SK-N-SH (cell line): ENCODE measurements at regions not wholly inside any gene's neighbourhood (a gene's known extent, or its start where the extent isn't known, plus 50 kb on each side); places are given as distances from the start of the nearest gene placed in this dataset.

ENCODE experiments used
- CTCF ChIA-PET: fragments of 300-600, 350-600 bp; formaldehyde crosslinking; extraction: SDS; loops from one replicate; lab custom pipeline; 2021; lab: Yijun Ruan, JAX
- POLR2A ChIA-PET: fragments of 350-600 bp; sonication (Branson Sonifier 250); formaldehyde crosslinking; extraction: SDS; loops from one replicate; lab custom pipeline; 2020; ENCODE audit warnings: antibody characterized with exemption, inconsistent platforms; lab: Yijun Ruan, JAX
- DNase-seq: peaks from one replicate; pipeline ENCODE4 v3.0.0; 2012
- H2AFZ ChIP-seq: fragments of 200-600 bp; sonication (generic); 2 replicates; pipeline ENCODE4 v1.8.1; 2016; ENCODE audit warnings: antibody characterized with exemption, mild to moderate bottlenecking, low read depth
- H3F3A ChIP-seq: fragments of 200-600 bp; sonication (generic); replicated peaks from 2 replicates; pipeline ENCODE3; 2016; ENCODE audit warnings: antibody characterized with exemption, mild to moderate bottlenecking; ENCODE audit not compliant: insufficient read depth
- H3K27ac ChIP-seq, 2 experiments: fragments of 200-500 bp in 1 of 2; fragments of 200-600 bp in 1 of 2; sonication (Bioruptor generic) in 1 of 2; sonication (generic), shearing (Covaris generic) in 1 of 2; 2 replicates each; pipeline versions ENCODE4 v1.5.1 to v1.6.1; 2014 to 2016; ENCODE audit warnings: low read depth in 2 of 2, inconsistent platforms in 1 of 2, low read length in 1 of 2, mild to moderate bottlenecking in 1 of 2, mixed read lengths in 1 of 2
- H3K27me3 ChIP-seq: fragments of 200-600 bp; sonication (generic), shearing (Covaris generic); 2 replicates; pipeline ENCODE4 v1.6.1; 2016; ENCODE audit warnings: mixed run types; ENCODE audit not compliant: insufficient read depth
- H3K36me3 ChIP-seq, 2 experiments: fragments of 200-500 bp in 1 of 2; fragments of 200-600 bp in 1 of 2; sonication (Bioruptor generic) in 1 of 2; sonication (generic) in 1 of 2; replicated peaks in 1 of 2; 2 replicates each; pipeline versions ENCODE3 to v1.5.1; 2014 to 2016; ENCODE audit warnings: low read length in 1 of 2, mild to moderate bottlenecking in 1 of 2; ENCODE audit not compliant: insufficient read depth in 2 of 2, control insufficient read depth in 1 of 2
- H3K4me1 ChIP-seq, 2 experiments: fragments of 200-500 bp in 1 of 2; fragments of 200-600 bp in 1 of 2; sonication (Bioruptor generic) in 1 of 2; sonication (generic), shearing (Covaris generic) in 1 of 2; 2 replicates each; pipeline versions ENCODE4 v1.5.1 to v1.6.1; 2014 to 2016; ENCODE audit warnings: low read depth in 1 of 2, low read length in 1 of 2, mixed run types in 1 of 2; ENCODE audit not compliant: insufficient read depth in 2 of 2, control insufficient read depth in 1 of 2
- H3K4me2 ChIP-seq: fragments of 200-600 bp; sonication (generic), shearing (Covaris generic); 2 replicates; pipeline ENCODE4 v1.6.1; 2017; ENCODE audit warnings: mixed run types
- H3K4me3 ChIP-seq, 2 experiments: fragments of 200-500 bp in 1 of 2; fragments of 200-600 bp in 1 of 2; sonication (Bioruptor generic) in 1 of 2; sonication (generic), shearing (Covaris generic) in 1 of 2; 2 replicates each; pipeline versions ENCODE4 v1.5.1 to v1.8.1; 2014 to 2016; ENCODE audit warnings: low read depth in 2 of 2, inconsistent platforms in 1 of 2, low read length in 1 of 2, mild to moderate bottlenecking in 1 of 2, mixed read lengths in 1 of 2, moderate library complexity in 1 of 2
- H3K79me2 ChIP-seq: fragments of 200-600 bp; sonication (generic); 2 replicates; pipeline ENCODE4 v1.8.1; 2017; ENCODE audit warnings: mild to moderate bottlenecking; ENCODE audit not compliant: insufficient read depth
- H3K9ac ChIP-seq: fragments of 200-600 bp; sonication (generic); 2 replicates; pipeline ENCODE4 v1.6.1; 2017; ENCODE audit warnings: mixed run types
- H3K9me2 ChIP-seq: fragments of 200-600 bp; sonication (generic); 2 replicates; pipeline ENCODE4 v1.6.1; 2017; ENCODE audit warnings: mixed run types
- H3K9me3 ChIP-seq: fragments of 200-600 bp; sonication (generic); 2 replicates; pipeline ENCODE4 v1.6.1; 2017; ENCODE audit warnings: mixed run types, mild to moderate bottlenecking, moderate library complexity
- H4K20me1 ChIP-seq: fragments of 200-600 bp; sonication (generic); 2 replicates; pipeline ENCODE4 v1.6.1; 2017; ENCODE audit warnings: mild to moderate bottlenecking, mixed run types; ENCODE audit not compliant: insufficient read depth
- EP300 ChIP-seq, 2 experiments: IDR thresholded peaks; 2 replicates each; pipeline versions ENCODE4 v1.4.0 to v1.6.1; 2012; ENCODE audit warnings: borderline replicate concordance in 1 of 2, low read depth in 1 of 2, low read length in 1 of 2
- EZH2phosphoT487 ChIP-seq: fragments of 200-600 bp; sonication (generic); IDR thresholded peaks from 2 replicates; pipeline ENCODE4 v1.6.1; 2017; ENCODE audit warnings: low read depth, mixed run types, mild to moderate bottlenecking, antibody characterized with exemption, moderate library complexity, borderline replicate concordance
- FOSL2 ChIP-seq: IDR thresholded peaks from 2 replicates; pipeline ENCODE4 v1.4.0; 2012; ENCODE audit warnings: low read depth, mild to moderate bottlenecking, moderate library complexity, borderline replicate concordance
- GABPA ChIP-seq: IDR thresholded peaks from 2 replicates; pipeline ENCODE4 v1.4.0; 2012; ENCODE audit warnings: low read depth, mild to moderate bottlenecking
- MAX ChIP-seq: IDR thresholded peaks from 2 replicates; pipeline ENCODE4 v1.4.0; 2012; ENCODE audit warnings: low read depth
- NRF1 ChIP-seq: IDR thresholded peaks from 2 replicates; pipeline ENCODE4 v1.6.1; 2012; ENCODE audit warnings: low read depth, mild to moderate bottlenecking, low read length
- PBX3 ChIP-seq: IDR thresholded peaks from 2 replicates; pipeline ENCODE4; 2012
- POLR2AphosphoS5 ChIP-seq: IDR thresholded peaks from 2 replicates; pipeline ENCODE4 v1.6.1; 2012; ENCODE audit warnings: low read depth, low read length
- REST ChIP-seq: IDR thresholded peaks from 2 replicates; pipeline ENCODE4 v1.6.1; 2012; ENCODE audit warnings: mild to moderate bottlenecking, low read depth, low read length, moderate library complexity
- RXRA ChIP-seq: IDR thresholded peaks from 2 replicates; pipeline ENCODE4 v1.4.0; 2012; ENCODE audit warnings: low read depth, mild to moderate bottlenecking, borderline replicate concordance
- TAF1 ChIP-seq: IDR thresholded peaks from 2 replicates; pipeline ENCODE4 v1.6.1; 2012; ENCODE audit warnings: low read depth, mild to moderate bottlenecking, low read length, moderate library complexity, borderline replicate concordance
- TEAD4 ChIP-seq: IDR thresholded peaks from 2 replicates; pipeline ENCODE4 v1.4.0; 2012; ENCODE audit warnings: mild to moderate bottlenecking, borderline replicate concordance; ENCODE audit not compliant: insufficient read depth
- WGBS: methylation state at CpG from one replicate; pipeline ENCODE4 v1.1.6; 2017; ENCODE audit warnings: low lambda C conversion rate; 5-methylcytosine and 5-hydroxymethylcytosine counted together

- Histone ChIP-seq H3K9me3 (no peaks in the 10 kb centered on the region), H3K27ac (no peak overlapping the region), H3F3A (no peaks in the 10 kb centered on the region), H2AFZ (no peak overlapping the region), H3K4me2 (no peak overlapping the region), H3K9me2 (no peaks in the 10 kb centered on the region), H3K27me3 (no peaks in the 10 kb centered on the region)
- CTCF ChIA-PET: interaction anchor here (1.0 kb wide), 1 partner anchor 96 kb away, joined by 3 read pairs; no protein-coding TSS in a partner anchor
- WGBS: 58% methylated on average over 11 of the region's 17 CpGs
- TF ChIP-seq REST (no peak), TAF1 (no peak), NRF1 (no peak), PBX3 (no peak), EP300 (IDR thresholded peaks at IDR 0.05; ENCODE audit: borderline replicate concordance in 1 of 2, low read depth in 1 of 2, low read length in 1 of 2) (no peak), POLR2AphosphoS5 (no peak), MAX (no peak), RXRA (no peak)
- TF ChIP-seq, all 33 proteins: peak for 0
- Histone ChIP-seq H4K20me1 (no peaks in the 10 kb centered on the region), H3K79me2 (no peaks in the 10 kb centered on the region), H3K36me3 (no peaks in the 10 kb centered on the region), H3K9ac (no peak overlapping the region), H3K4me3 (no peak overlapping the region), H3K4me1 (peaks cover 0 to 19% of the 10 kb centered on the region in 2 experiments; a peak in 1 of 4 replicates)
- POLR2A ChIA-PET: no interaction called here
- DNase-seq: no peak
Measured at GRCh38 chr4:8769645-8770517, 101.8 kb downstream of the HMX1 start.

- Histone ChIP-seq H3K4me1 (peaks cover 0 to 12% of the 10 kb centered on the region in 2 experiments; a peak in 1 of 4 replicates), H3K4me3 (no peak overlapping the region), H3K9me3 (no peaks in the 10 kb centered on the region)
- TF ChIP-seq PBX3 (no peak), EZH2phosphoT487 (no peak), FOSL2 (no peak), TAF1 (no peak), TEAD4 (no peak), GABPA (no peak), REST (no peak)
- TF ChIP-seq, all 33 proteins: peak for 0
- 66% methylated on average over 20 of the region's 20 CpGs for WGBS
- Histone ChIP-seq H3K27me3 (no peaks in the 10 kb centered on the region), H3K4me2 (no peak overlapping the region), H2AFZ (no peak overlapping the region), H4K20me1 (no peaks in the 10 kb centered on the region), H3K36me3 (no peaks in the 10 kb centered on the region), H3F3A (no peaks in the 10 kb centered on the region), H3K27ac (no peak overlapping the region), H3K9me2 (no peaks in the 10 kb centered on the region), H3K9ac (no peak overlapping the region), H3K79me2 (no peaks in the 10 kb centered on the region)
- ChIA-PET POLR2A (no interaction called here), CTCF (no interaction called here)
- peak; percentile 19 for DNase-seq
Measured at GRCh38 chr4:8768357-8768999, 103.2 kb downstream of the HMX1 start.
